Endothelial cell of hepatic sinusoid (primary cell): ENCODE measurements at regions not wholly inside any gene's neighbourhood (a gene's known extent, or its start where the extent isn't known, plus 50 kb on each side); places are given as distances from the start of the nearest gene placed in this dataset.
"Not testable (repeated sequence)": the region's sequence is repeated elsewhere in the genome, so short reads cannot be mapped to it uniquely, and the experiment has no call there.

Experiments used
- in situ Hi-C: cut with HindIII; loops from 2 replicates; pipeline ENCODE4 v1.10.0; 2017; ENCODE audit warnings: low sequenced_read_pairs

- in situ Hi-C loops: not testable (repeated sequence)
Measured at GRCh38 chr1:117314951-117315350, 52.3 kb upstream of the MAN1A2 start.

GRCh38 chr1:117313555-117313954 lies 53.7 kb upstream of the MAN1A2 start:
- in situ Hi-C loops: no loop called here

- in situ Hi-C loops: no loop called here
Measured at GRCh38 chr1:117312453-117313138, 54.7 kb upstream of the MAN1A2 start.

GRCh38 chr1:117308311-117308916 lies 58.8 kb upstream of the MAN1A2 start:
- in situ Hi-C loops: no loop called here

GRCh38 chr1:117301901-117302300 lies 65.3 kb upstream of the MAN1A2 start:
- in situ Hi-C loops: no loop called here

- in situ Hi-C loops: not testable (repeated sequence)
Measured at GRCh38 chr1:117300183-117300582, 67.1 kb upstream of the MAN1A2 start.

GRCh38 chr1:117295001-117295400 lies 72.2 kb upstream of the MAN1A2 start:
- in situ Hi-C loops: loop anchor here (10.0 kb wide), 1 partner anchor 200 kb away; no protein-coding TSS in a partner anchor

- in situ Hi-C loops: loop anchor here (10.0 kb wide), 1 partner anchor 196 kb away; no protein-coding TSS in a partner anchor
Measured at GRCh38 chr1:117290890-117291289, 76.4 kb upstream of the MAN1A2 start.

- in situ Hi-C loops: no loop called here
Measured at GRCh38 chr1:117289316-117289870, 77.9 kb upstream of the MAN1A2 start.

- in situ Hi-C loops: no loop called here
Measured at GRCh38 chr1:117286562-117286961, 75.8 kb upstream of the VTCN1 start.

GRCh38 chr1:117286145-117286544 lies 75.4 kb upstream of the VTCN1 start:
- in situ Hi-C loops: no loop called here

GRCh38 chr1:117284399-117285215 lies 73.9 kb upstream of the VTCN1 start:
- in situ Hi-C loops: no loop called here

- in situ Hi-C loops: no loop called here
Measured at GRCh38 chr1:117278531-117278930, 67.8 kb upstream of the VTCN1 start.

GRCh38 chr1:117275055-117275454 lies 64.3 kb upstream of the VTCN1 start:
- in situ Hi-C loops: no loop called here

GRCh38 chr1:117271959-117272358 lies 61.2 kb upstream of the VTCN1 start:
- in situ Hi-C loops: no loop called here

GRCh38 chr1:117271129-117271528 lies 60.4 kb upstream of the VTCN1 start:
- in situ Hi-C loops: no loop called here

- in situ Hi-C loops: no loop called here
Measured at GRCh38 chr1:117270679-117271078, 60.0 kb upstream of the VTCN1 start.

GRCh38 chr1:117268535-117269455 lies 58.1 kb upstream of the VTCN1 start:
- in situ Hi-C loops: no loop called here

- in situ Hi-C loops: no loop called here
Measured at GRCh38 chr1:117267232-117267774, 56.6 kb upstream of the VTCN1 start.

- in situ Hi-C loops: no loop called here
Measured at GRCh38 chr1:117262976-117263375, 52.2 kb upstream of the VTCN1 start.
